MM.1S (cell line): ENCODE measurements at regions not wholly inside any gene's neighbourhood (a gene's known extent, or its start where the extent isn't known, plus 50 kb on each side); places are given as distances from the start of the nearest gene placed in this dataset.

ENCODE experiments used
- DNase-seq: peaks from one replicate; pipeline ENCODE4 v3.0.0-alpha.2; 2015
- H2AFZ ChIP-seq: fragments of 300-600 bp; sonication (generic); 2 replicates; pipeline ENCODE4 v1.6.0; 2016; ENCODE audit warnings: antibody characterized with exemption, low read length
- H3F3A ChIP-seq: fragments of 300-600 bp; sonication (generic); 2 replicates; pipeline ENCODE4 v1.6.1; 2016; ENCODE audit warnings: mild to moderate bottlenecking, antibody characterized with exemption, low read length, moderate library complexity, mixed read lengths; ENCODE audit not compliant: insufficient read depth
- H3K27ac ChIP-seq: fragments of 300-600 bp; sonication (generic); 2 replicates; pipeline ENCODE4 v1.5.1; 2016; ENCODE audit warnings: mild to moderate bottlenecking, low read length
- H3K27me3 ChIP-seq: fragments of 300-600 bp; sonication (generic); replicated peaks from 2 replicates; pipeline ENCODE4 v1.6.0; 2016; ENCODE audit warnings: low read length; ENCODE audit not compliant: insufficient read depth
- H3K36me3 ChIP-seq: fragments of 300-600 bp; sonication (generic); replicated peaks from 2 replicates; pipeline ENCODE4 v1.6.1; 2016; ENCODE audit warnings: mild to moderate bottlenecking, low read length, mixed read lengths; ENCODE audit not compliant: insufficient read depth
- H3K4me1 ChIP-seq: fragments of 300-600 bp; sonication (generic); 2 replicates; pipeline ENCODE4 v1.6.1; 2016; ENCODE audit warnings: low read length, mixed read lengths
- H3K4me2 ChIP-seq: fragments of 300-600 bp; sonication (generic); 2 replicates; pipeline ENCODE4 v1.6.0; 2016; ENCODE audit warnings: low read depth, low read length
- H3K4me3 ChIP-seq: fragments of 300-600 bp; sonication (generic); 2 replicates; pipeline ENCODE4 v1.5.1; 2016; ENCODE audit warnings: low read length, mixed read lengths
- H3K79me2 ChIP-seq: fragments of 300-600 bp; sonication (generic); 2 replicates; pipeline ENCODE4 v1.6.1; 2016; ENCODE audit warnings: mixed run types, low read length, mixed read lengths
- H3K9ac ChIP-seq: fragments of 300-600 bp; sonication (generic); 2 replicates; pipeline ENCODE4 v1.6.1; 2016; ENCODE audit warnings: low read length, mixed read lengths
- H3K9me2 ChIP-seq: fragments of 300-600 bp; sonication (generic); replicated peaks from 2 replicates; pipeline ENCODE4 v1.6.1; 2016; ENCODE audit warnings: mild to moderate bottlenecking, low read length, mixed read lengths; ENCODE audit not compliant: insufficient read depth
- H3K9me3 ChIP-seq: fragments of 300-600 bp; sonication (generic); replicated peaks from 2 replicates; pipeline ENCODE4 v1.6.1; 2016; ENCODE audit warnings: mild to moderate bottlenecking, low read length, mixed read lengths; ENCODE audit not compliant: insufficient read depth
- H4K20me1 ChIP-seq: fragments of 300-600 bp; sonication (generic); 2 replicates; pipeline ENCODE4 v1.6.1; 2016; ENCODE audit warnings: mild to moderate bottlenecking, low read length, moderate library complexity, mixed read lengths; ENCODE audit not compliant: insufficient read depth
- CTCF ChIP-seq: fragments of 300-600 bp; sonication (generic); IDR thresholded peaks from 2 replicates; pipeline ENCODE4 v1.5.1; 2016; ENCODE audit warnings: antibody characterized with exemption, low read length, mixed read lengths
- EZH2 ChIP-seq: fragments of 300-600 bp; sonication (generic); optimal IDR thresholded peaks from 2 replicates; pipeline ENCODE3; 2017; ENCODE audit warnings: low read depth, mild to moderate bottlenecking, antibody characterized with exemption, low read length, mixed read lengths
- EZH2phosphoT487 ChIP-seq: fragments of 300-600 bp; sonication (generic); IDR thresholded peaks from 2 replicates; pipeline ENCODE4 v1.6.1; 2018; ENCODE audit warnings: antibody characterized with exemption, low read length

- Histone ChIP-seq H3F3A (no peaks in the 10 kb centered on the region), H3K4me2 (no peak overlapping the region), H3K27me3 (no peaks in the 10 kb centered on the region), H2AFZ (no peak overlapping the region), H3K9ac (no peak overlapping the region), H3K36me3 (no peaks in the 10 kb centered on the region), H3K9me3 (no peaks in the 10 kb centered on the region), H3K4me1 (no peaks in the 10 kb centered on the region), H3K9me2 (no peaks in the 10 kb centered on the region), H3K27ac (no peak overlapping the region), H4K20me1 (no peaks in the 10 kb centered on the region), H3K79me2 (no peaks in the 10 kb centered on the region), H3K4me3 (no peak overlapping the region)
- no peak for DNase-seq
- TF ChIP-seq EZH2phosphoT487 = no peak
- no peak for TF ChIP-seq EZH2
- TF ChIP-seq CTCF = no peak
These were observed 58.9 kb upstream of the IRAK1BP1 start for GRCh38 chr6:78808356-78808891.

GRCh38 chr6:78808933-78809332, 58.4 kb upstream of the IRAK1BP1 start:
- Histone ChIP-seq H3K9me2 (no peaks in the 10 kb centered on the region), H3K36me3 (no peaks in the 10 kb centered on the region), H3K27ac (no peak overlapping the region), H3K79me2 (no peaks in the 10 kb centered on the region), H3K4me2 (no peak overlapping the region), H3K4me3 (no peak overlapping the region), H2AFZ (no peak overlapping the region), H3K9ac (no peak overlapping the region), H4K20me1 (no peaks in the 10 kb centered on the region), H3K27me3 (no peaks in the 10 kb centered on the region), H3K9me3 (no peaks in the 10 kb centered on the region), H3K4me1 (no peaks in the 10 kb centered on the region), H3F3A (no peaks in the 10 kb centered on the region)
- no peak for DNase-seq
- no peak for TF ChIP-seq EZH2
- TF ChIP-seq EZH2phosphoT487 = no peak

- no peak overlapping the region for H3K9ac ChIP-seq
- H2AFZ ChIP-seq = no peak overlapping the region
- H3K27ac ChIP-seq = no peak overlapping the region
- no peaks in the 10 kb centered on the region for H3K9me2 ChIP-seq
- H3F3A ChIP-seq = no peaks in the 10 kb centered on the region
- no peaks in the 10 kb centered on the region for H3K79me2 ChIP-seq
- no peak overlapping the region for H3K4me2 ChIP-seq
- H3K9me3 ChIP-seq = no peaks in the 10 kb centered on the region
- DNase-seq = peak; percentile 28
- no peaks in the 10 kb centered on the region for H3K4me1 ChIP-seq
- no peaks in the 10 kb centered on the region for H3K36me3 ChIP-seq
- TF ChIP-seq CTCF = peak; percentile 70
- no peak for TF ChIP-seq EZH2phosphoT487
- no peaks in the 10 kb centered on the region for H3K27me3 ChIP-seq
- H4K20me1 ChIP-seq = no peaks in the 10 kb centered on the region
- no peak overlapping the region for H3K4me3 ChIP-seq
These were observed 57.2 kb upstream of the IRAK1BP1 start for GRCh38 chr6:78810146-78810545.

DNA sequence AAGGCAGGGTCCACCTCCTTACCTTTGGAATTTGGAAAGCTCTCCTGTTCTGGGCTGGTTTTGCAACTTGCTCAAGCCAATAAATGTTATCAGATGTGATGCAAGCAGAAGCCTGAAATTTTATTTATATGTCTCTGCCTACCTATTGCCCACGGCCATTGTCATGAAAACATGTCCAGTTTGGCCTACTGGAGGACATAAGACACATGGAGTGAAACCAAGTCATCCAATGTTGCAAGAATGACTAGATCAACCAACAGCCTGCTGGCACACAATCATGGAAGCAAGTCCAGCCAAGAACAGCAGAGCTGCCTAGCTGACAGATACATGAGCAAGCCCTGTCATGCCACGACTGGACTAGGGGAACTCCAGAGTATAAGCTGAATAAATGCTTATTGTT, 56.7 kb upstream of the IRAK1BP1 start:
- no peak for TF ChIP-seq EZH2phosphoT487
- TF ChIP-seq EZH2 = no peak
- TF ChIP-seq CTCF = no peak
- Histone ChIP-seq H3K36me3 (no peaks in the 10 kb centered on the region), H3K9me3 (no peaks in the 10 kb centered on the region), H3K4me2 (no peak overlapping the region), H3K4me3 (no peak overlapping the region), H3K27ac (no peak overlapping the region), H2AFZ (no peak overlapping the region), H3K9ac (no peak overlapping the region), H3K27me3 (no peaks in the 10 kb centered on the region), H3K4me1 (no peaks in the 10 kb centered on the region), H3F3A (no peaks in the 10 kb centered on the region), H3K79me2 (no peaks in the 10 kb centered on the region), H3K9me2 (no peaks in the 10 kb centered on the region), H4K20me1 (no peaks in the 10 kb centered on the region)
- no peak for DNase-seq
